Stomach (tissue), 4 donors: ENCODE measurements at regions not wholly inside any gene's neighbourhood (a gene's known extent, or its start where the extent isn't known, plus 50 kb on each side); places are given as distances from the start of the nearest gene placed in this dataset.

Experiments used
- CTCF ChIP-seq, 7 experiments: fragments of 450-650 bp in 4 of 7; fragments of 200-600 bp in 3 of 7; sonication (generic) in 3 of 7; IDR thresholded peaks; one replicate each; pipeline ENCODE4 v1.5.1; 2016 to 2019; ENCODE audit warnings: antibody characterized with exemption in 7 of 7, control low read depth in 2 of 7, mild to moderate bottlenecking in 1 of 7
- EP300 ChIP-seq: sonication (generic); formaldehyde crosslinking; IDR thresholded peaks from one replicate; pipeline ENCODE4 v1.6.1; 2017; ENCODE audit warnings: antibody characterized with exemption
- POLR2A ChIP-seq, 4 donors: fragments of 450-650 bp; IDR thresholded peaks; one replicate each; pipeline ENCODE4 v1.6.1; 2016; ENCODE audit warnings: antibody characterized with exemption in 4 of 4, control low read depth in 2 of 4, mild to moderate bottlenecking in 1 of 4, moderate library complexity in 1 of 4

GRCh38 chr18:39462436-39462835 lies 1896.8 kb upstream of the CELF4 start:
- TF ChIP-seq CTCF (IDR thresholded peaks at IDR 0.05) = no peak
- no peak for TF ChIP-seq POLR2A (IDR thresholded peaks at IDR 0.05)
- no peak for TF ChIP-seq EP300
